ENCODE measurements at regions not wholly inside any gene's neighbourhood (a gene's known extent, or its start where the extent isn't known, plus 50 kb on each side); places are given as distances from the start of the nearest gene placed in this dataset.

DNA sequence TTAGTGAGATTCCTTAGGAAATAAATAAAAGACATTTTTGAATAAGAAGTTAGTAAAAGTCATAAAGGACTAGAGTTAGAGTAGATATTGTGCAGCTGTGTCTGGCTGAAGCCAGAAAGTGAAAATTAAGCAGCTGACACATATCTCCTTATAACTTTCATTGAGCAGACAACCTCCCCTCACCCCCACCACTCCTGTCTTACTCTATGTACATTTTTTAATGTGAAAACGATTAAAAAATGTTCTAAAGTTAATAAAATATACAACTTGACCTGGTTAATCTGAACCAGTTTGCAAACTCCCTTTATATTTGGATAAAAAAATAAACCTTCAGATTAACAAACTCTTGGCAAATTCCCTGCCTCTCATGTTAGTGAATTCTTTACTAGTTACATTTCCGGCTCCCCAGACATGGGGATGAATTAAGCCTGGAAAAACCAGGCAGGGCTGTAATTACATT lies 462.8 kb downstream of the MEIS1 start:
- DNase-seq = no peak

- DNase-seq = no peak
Measured at GRCh38 chr2:66899109-66899508, 464.2 kb downstream of the MEIS1 start.

GRCh38 chr2:66899648-66900047 lies 464.7 kb downstream of the MEIS1 start:
- no peak for DNase-seq

GRCh38 chr2:66901344-66901743 lies 466.4 kb downstream of the MEIS1 start:
- no peak for DNase-seq

DNA sequence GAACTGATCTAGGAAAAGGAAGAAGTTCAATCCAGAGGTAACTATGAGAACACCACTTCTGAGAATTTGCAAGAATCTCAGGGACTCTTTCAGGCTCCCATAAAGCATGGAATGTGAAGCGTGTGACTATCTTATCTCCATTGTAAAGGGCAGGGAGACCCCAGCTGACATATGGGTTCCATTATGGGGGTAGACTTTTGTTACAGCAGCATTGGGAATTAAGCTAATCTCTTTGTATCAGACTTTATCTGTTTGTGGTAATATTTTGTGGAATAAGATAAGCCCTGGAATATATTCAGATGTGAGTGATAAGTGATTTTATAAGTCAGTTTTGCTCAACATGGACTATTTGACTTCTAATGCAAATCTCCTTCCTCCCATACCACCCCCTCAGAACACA lies 468.3 kb downstream of the MEIS1 start:
- DNase-seq = no peak

- no peak for DNase-seq
Measured at GRCh38 chr2:66903745-66904465, 469.0 kb downstream of the MEIS1 start.

DNA sequence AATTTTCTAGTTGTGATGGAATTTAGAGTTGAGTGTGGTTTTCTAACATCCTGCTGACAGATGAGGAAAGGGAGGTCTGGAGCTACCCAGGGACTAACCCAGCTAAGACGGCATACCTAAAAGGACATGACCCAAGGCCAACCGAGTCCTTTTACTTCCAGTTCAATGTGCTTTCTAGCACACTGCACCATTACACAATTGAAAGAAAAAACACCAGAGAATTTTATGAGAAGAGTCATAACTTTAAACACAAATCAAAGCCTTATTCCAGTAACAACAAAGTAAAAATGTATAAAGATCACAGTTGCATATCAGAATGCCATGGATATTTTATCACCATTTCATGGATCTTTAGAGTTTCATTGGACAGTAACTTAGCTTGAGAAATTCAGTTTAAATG lies 480.3 kb downstream of the MEIS1 start:
- no peak for DNase-seq

- no peak for DNase-seq
Measured at GRCh38 chr2:66919286-66919685, 477.8 kb upstream of the ETAA1 start.

- no peak for DNase-seq
Measured at GRCh38 chr2:66920415-66920814, 476.7 kb upstream of the ETAA1 start.

DNA sequence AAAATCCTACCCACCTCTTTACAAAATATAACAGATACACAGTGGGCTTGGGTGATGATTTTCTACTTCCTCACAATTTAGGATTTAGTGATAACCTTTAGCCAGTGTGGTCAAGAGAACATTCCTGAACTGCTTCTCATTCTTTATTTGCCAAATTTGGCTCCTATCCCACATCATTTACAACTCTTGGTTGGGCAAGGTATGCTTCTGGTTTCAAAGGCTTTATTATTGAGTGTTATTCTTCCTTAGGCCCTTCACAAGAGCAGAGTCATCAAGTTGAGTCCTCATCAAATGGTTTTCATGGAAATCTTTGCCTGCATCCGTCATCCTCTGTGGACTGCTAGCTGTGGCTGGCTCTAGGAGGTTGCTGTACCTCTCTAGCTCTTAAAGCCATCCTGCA lies 472.0 kb upstream of the ETAA1 start:
- no peak for DNase-seq

DNA sequence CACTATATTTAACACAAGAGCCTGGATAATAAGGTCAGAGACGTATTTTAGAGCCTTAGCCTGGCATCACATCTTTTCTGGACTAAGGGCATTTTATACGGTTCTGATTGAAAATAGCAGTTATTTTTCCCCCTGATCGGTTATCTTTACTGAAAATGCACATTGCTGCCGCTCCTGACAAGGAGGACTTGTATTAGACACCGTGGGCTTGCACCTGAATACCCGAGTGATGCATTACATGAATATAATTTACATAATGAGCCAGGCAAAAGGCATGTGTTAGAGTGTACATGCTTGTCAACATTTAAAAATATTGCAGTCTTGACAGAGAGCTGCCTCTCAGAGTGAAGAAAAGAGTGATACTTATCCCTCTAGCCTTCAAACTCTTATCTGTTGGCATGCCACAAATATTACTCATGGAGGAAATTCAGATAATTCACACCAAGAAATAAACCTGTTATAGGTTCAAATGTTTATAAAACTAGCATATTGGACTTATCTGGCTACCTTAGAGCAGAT lies 470.5 kb upstream of the ETAA1 start:
- DNase-seq = peak; percentile 11

GRCh38 chr2:66929632-66930338 lies 467.3 kb upstream of the ETAA1 start:
- no peak for DNase-seq

GRCh38 chr2:66930339-66931220 lies 466.6 kb upstream of the ETAA1 start:
- DNase-seq = no peak

GRCh38 chr2:66938471-66938967 lies 458.6 kb upstream of the ETAA1 start:
- no peak for DNase-seq

DNA sequence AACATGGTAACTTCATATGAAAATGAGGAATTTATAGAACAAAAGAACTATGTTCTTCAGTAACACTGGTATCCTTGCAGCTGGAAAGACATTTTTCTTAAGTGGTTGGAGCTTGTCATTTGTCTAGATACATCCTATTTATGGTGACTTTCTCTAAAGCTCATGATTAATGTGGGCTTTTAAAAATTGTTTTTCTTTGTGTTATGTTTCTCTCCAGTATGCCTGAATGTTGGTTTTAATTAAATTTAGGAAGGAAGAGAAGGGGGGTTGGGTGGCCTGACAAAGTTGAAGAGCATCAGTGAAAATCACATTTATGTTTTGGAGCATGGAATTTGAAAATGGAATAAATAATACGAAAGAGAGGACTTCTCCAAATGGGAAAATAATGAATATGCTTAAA lies 457.1 kb upstream of the ETAA1 start:
- no peak for DNase-seq

GRCh38 chr2:66948234-66948633 lies 448.9 kb upstream of the ETAA1 start:
- DNase-seq = no peak

DNA sequence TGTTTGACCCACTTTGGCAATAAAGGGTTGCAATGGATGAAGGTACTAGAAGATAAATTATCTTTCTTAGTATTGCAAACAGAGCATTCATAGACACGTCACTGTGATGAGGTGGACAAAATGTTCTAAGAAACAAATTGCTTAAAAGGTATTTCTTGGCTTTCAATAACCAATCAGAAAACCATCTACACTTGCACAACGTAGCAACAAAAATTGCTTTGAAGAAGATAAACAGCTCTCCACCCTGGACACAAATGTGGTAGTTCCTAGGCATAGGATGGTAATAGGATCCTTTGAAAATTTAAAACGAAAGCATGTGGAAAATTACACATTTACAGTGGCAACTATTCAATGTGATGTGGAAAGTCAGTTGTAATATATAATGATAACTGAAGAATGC lies 439.9 kb upstream of the ETAA1 start:
- DNase-seq = no peak

- no peak for DNase-seq
Measured at GRCh38 chr2:66957677-66958076, 439.5 kb upstream of the ETAA1 start.

DNA sequence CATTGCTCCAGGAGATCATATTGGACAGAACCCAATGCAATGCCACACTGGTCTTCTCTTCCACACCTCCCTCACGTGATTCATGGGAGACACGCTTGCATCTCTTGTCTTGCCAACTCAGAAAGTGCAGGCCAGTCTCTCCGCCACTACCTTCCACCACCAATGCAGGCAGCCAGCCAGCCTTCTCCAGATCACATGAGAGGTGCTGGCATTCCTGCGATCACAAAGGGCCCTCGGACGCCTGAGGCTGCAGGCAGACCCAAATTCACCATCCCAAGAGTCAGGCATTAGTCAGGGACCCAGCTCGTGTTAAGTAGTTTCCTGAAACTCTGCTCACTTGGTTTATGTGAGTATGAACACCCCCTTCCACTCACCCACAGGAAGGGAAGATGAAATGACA lies 437.0 kb upstream of the ETAA1 start:
- no peak for DNase-seq

- no peak for DNase-seq
Measured at GRCh38 chr2:66962716-66963115, 434.4 kb upstream of the ETAA1 start.

- DNase-seq = no peak
Measured at GRCh38 chr2:66966631-66967030, 430.5 kb upstream of the ETAA1 start.

DNA sequence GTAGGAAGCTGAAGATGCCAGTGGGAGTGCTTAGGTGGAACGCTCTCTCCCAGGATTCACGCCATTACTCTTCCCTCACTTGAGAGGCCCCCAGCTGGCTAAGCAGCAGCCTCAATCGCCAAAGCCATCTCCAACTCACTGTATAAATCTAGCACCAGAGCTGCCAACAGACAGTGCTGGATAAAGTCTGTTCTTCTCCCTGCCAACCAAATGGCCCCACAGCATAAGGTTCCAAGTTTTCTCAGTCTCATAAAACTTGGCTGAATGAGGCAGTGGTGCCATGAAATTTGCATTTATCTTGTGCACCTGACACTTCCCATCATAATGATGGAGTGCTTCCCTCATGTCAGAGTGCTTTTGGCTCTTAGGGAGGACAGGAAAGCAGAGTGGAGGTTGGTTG lies 428.2 kb upstream of the ETAA1 start:
- DNase-seq = no peak

GRCh38 chr2:66981074-66981473 lies 416.1 kb upstream of the ETAA1 start:
- no peak for DNase-seq
